HCT116 (cell line): ENCODE measurements at regions not wholly inside any gene's neighbourhood (a gene's known extent, or its start where the extent isn't known, plus 50 kb on each side); places are given as distances from the start of the nearest gene placed in this dataset.
A peak's percentile ranks its signal among the peaks of the same experiment; 100 is the strongest.

Experiments used
- ATAC-seq: fragments of 200-7000 bp; cut with Tn5 transposase; 2 replicates; pipeline ENCODE4 v1.9.1; 2020; ENCODE audit warnings: mild to moderate bottlenecking, moderate library complexity
- BruUV-seq: library from RNA; stranded (reverse); fragments of 400-500 nt; replicated peaks from 2 replicates; lab custom pipeline; 2021; lab: Mats Ljungman, UMichigan
- CTCF ChIA-PET: fragments of 300-600 bp; sonication (Branson Sonifier 250); formaldehyde crosslinking; loops from one replicate; lab custom pipeline; 2021; ENCODE audit warnings: antibody characterized with exemption; lab: Charles Lee
- POLR2A ChIA-PET: fragments of 300-600, 350-600 bp; sonication (Branson Sonifier 250); formaldehyde crosslinking; loops from one replicate; lab custom pipeline; 2021; ENCODE audit warnings: antibody characterized with exemption; lab: Charles Lee
- RAD21 ChIA-PET, 2 experiments: fragments of 300-600 bp; sonication (Branson Sonifier 250); formaldehyde crosslinking; loops; one replicate each; lab custom pipeline; 2023; ENCODE audit warnings: low total read pairs in 2 of 2; ENCODE audit not compliant: uncharacterized antibody in 2 of 2, unreplicated experiment in 2 of 2, low non-redundant PET in 1 of 2; lab: Charles Lee
- DNase-seq: peaks from one replicate; pipeline ENCODE4 v3.0.0-alpha.2; 2010; ENCODE audit warnings: low read depth, low spot score
- H2AFZ ChIP-seq: fragments of 200-600 bp; shearing (Covaris generic), sonication (generic); 2 replicates; pipeline ENCODE4 v1.6.1; 2017; ENCODE audit warnings: low read depth, mixed run types, mixed read lengths, antibody characterized with exemption, low read length; ENCODE audit not compliant: poor library complexity, severe bottlenecking
- H3K27ac ChIP-seq: 2 replicates; pipeline ENCODE4 v1.5.1; 2012; ENCODE audit warnings: low read depth, low read length
- H3K27me3 ChIP-seq: fragments of 200-600 bp; sonication (generic); 2 replicates; pipeline ENCODE4 v1.6.1; 2016; ENCODE audit warnings: mixed run types, low read length, mixed read lengths; ENCODE audit not compliant: insufficient read depth
- H3K36me3 ChIP-seq, 2 experiments: fragments of 200-500 bp in 1 of 2; fragments of 200-600 bp in 1 of 2; sonication (Bioruptor generic) in 1 of 2; sonication (generic) in 1 of 2; 2 replicates each; pipeline versions ENCODE4 v1.5.1 to v1.6.1; 2014 to 2016; ENCODE audit warnings: low read length in 2 of 2, inconsistent platforms in 1 of 2, mixed read lengths in 1 of 2, mixed run types in 1 of 2; ENCODE audit not compliant: insufficient read depth in 2 of 2, control insufficient read depth in 1 of 2
- H3K4me1 ChIP-seq, 2 experiments: fragments of 200-600 bp in 1 of 2; sonication (generic) in 1 of 2; 2 replicates each; pipeline versions ENCODE4 v1.5.1 to v1.6.1; 2012 to 2017; ENCODE audit warnings: low read length in 2 of 2, inconsistent platforms in 1 of 2, mild to moderate bottlenecking in 1 of 2, mixed read lengths in 1 of 2, mixed run types in 1 of 2, moderate library complexity in 1 of 2; ENCODE audit not compliant: insufficient read depth in 2 of 2, control insufficient read depth in 1 of 2
- H3K4me2 ChIP-seq: fragments of 200-600 bp; sonication (generic); 2 replicates; pipeline ENCODE4 v1.6.1; 2017; ENCODE audit warnings: mixed run types, low read length, mixed read lengths
- H3K4me3 ChIP-seq, 2 experiments: fragments of 200-600 bp in 1 of 2; sonication (generic) in 1 of 2; replicated peaks in 1 of 2; 2 replicates each; pipeline ENCODE4 v1.5.1; 2011 to 2016; ENCODE audit warnings: low read length in 2 of 2, control low read depth in 1 of 2, low read depth in 1 of 2, mild to moderate bottlenecking in 1 of 2, mixed read lengths in 1 of 2, mixed run types in 1 of 2
- H3K79me2 ChIP-seq: fragments of 200-600 bp; sonication (generic); 2 replicates; pipeline ENCODE4 v1.6.1; 2017; ENCODE audit warnings: mild to moderate bottlenecking, mixed run types, low read length, moderate library complexity, mixed read lengths; ENCODE audit not compliant: insufficient read depth
- H3K9ac ChIP-seq: fragments of 200-600 bp; sonication (generic); 2 replicates; pipeline ENCODE4 v1.6.1; 2016; ENCODE audit warnings: low read length, mixed read lengths
- H3K9me2 ChIP-seq: fragments of 200-600 bp; sonication (generic), shearing (Covaris generic); 2 replicates; pipeline ENCODE4 v1.6.1; 2017; ENCODE audit warnings: mixed run types, mild to moderate bottlenecking, moderate library complexity; ENCODE audit not compliant: insufficient read depth
- H3K9me3 ChIP-seq, 2 experiments: fragments of 200-500 bp in 1 of 2; fragments of 200-600 bp in 1 of 2; sonication (Bioruptor generic) in 1 of 2; sonication (generic) in 1 of 2; 2 replicates each; pipeline ENCODE4 v1.6.1; 2014 to 2017; ENCODE audit warnings: low read length in 2 of 2, mixed read lengths in 2 of 2, inconsistent platforms in 1 of 2, low read depth in 1 of 2, mild to moderate bottlenecking in 1 of 2, mixed run types in 1 of 2, moderate library complexity in 1 of 2; ENCODE audit not compliant: control insufficient read depth in 1 of 2, insufficient read depth in 1 of 2
- H4K20me1 ChIP-seq: fragments of 200-600 bp; sonication (generic), shearing (Covaris generic); 2 replicates; pipeline ENCODE4 v1.6.1; 2017; ENCODE audit warnings: mixed run types, mild to moderate bottlenecking, moderate library complexity; ENCODE audit not compliant: insufficient read depth
- CTCF ChIP-seq, 3 experiments: fragments of 200-600 bp in 1 of 3; sonication (generic) in 1 of 3; IDR thresholded peaks in 2 of 3; conservative IDR thresholded peaks in 1 of 3; 2 replicates each; pipeline ENCODE4 v1.5.1; 2012 to 2017; ENCODE audit warnings: low read depth in 2 of 3, low read length in 2 of 3, antibody characterized with exemption in 1 of 3, borderline replicate concordance in 1 of 3, control low read depth in 1 of 3, mild to moderate bottlenecking in 1 of 3, mixed read lengths in 1 of 3, mixed run types in 1 of 3, moderate library complexity in 1 of 3; ENCODE audit not compliant: insufficient read depth in 1 of 3
- EZH2phosphoT487 ChIP-seq: fragments of 200-600 bp; IDR thresholded peaks from 2 replicates; pipeline ENCODE4 v1.6.1; 2018; ENCODE audit warnings: antibody characterized with exemption, borderline replicate concordance
- RAD21 ChIP-seq: IDR thresholded peaks from 2 replicates; pipeline ENCODE4 v1.6.1; 2012; ENCODE audit warnings: low read depth, mild to moderate bottlenecking
- SIN3A ChIP-seq: IDR thresholded peaks from 2 replicates; pipeline ENCODE4 v1.6.1; 2012; ENCODE audit warnings: low read depth
- intact Hi-C: fragments of 100-400 bp; cut with micrococcal nuclease; formaldehyde crosslinking; loops from 2 replicates; pipeline ENCODE4 v1.10.0; 2022

DNA sequence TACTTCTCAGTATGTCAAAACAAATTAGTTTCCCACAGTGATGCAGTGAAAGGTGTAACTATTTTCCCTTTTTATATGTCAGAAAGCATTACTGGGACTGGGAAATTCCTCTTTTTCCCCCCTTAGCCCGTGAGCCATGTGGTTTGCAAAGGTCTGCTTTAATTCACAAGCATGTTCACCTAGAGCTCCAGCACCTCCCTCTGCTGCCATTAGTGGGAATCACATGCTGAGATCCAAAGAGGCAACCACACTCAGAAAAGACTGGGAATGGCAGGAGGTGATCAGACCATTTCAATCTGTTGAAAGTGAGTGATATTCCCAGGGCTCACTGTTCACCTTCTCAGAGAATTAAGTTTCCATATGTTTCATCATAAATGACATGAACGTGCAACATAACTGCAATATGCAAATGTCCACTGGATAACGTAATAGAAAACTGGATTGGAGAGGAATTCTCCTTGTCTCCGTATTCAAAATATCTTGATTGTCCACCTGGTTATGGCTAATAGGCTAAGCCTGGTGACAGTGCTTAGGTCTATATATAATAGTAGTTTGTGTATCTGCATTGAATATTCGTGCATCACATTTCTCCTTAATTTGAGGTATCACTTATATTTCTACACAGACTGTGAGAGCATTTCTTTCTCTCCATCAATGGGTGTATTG lies 703.5 kb upstream of the WWC1 start:
- POLR2A ChIA-PET = no interaction called here
- ATAC-seq (peak; percentile 82), DNase-seq (peak; percentile 8)
- H3K4me2 ChIP-seq = no peak overlapping the region
- H3K9me2 ChIP-seq = no peaks in the 10 kb centered on the region
- no peak overlapping the region for H3K27ac ChIP-seq
- no TSS peak for BruUV-seq
- CTCF ChIA-PET = no interaction called here
- RAD21 ChIA-PET = no interaction called here
- H4K20me1 ChIP-seq = no peaks in the 10 kb centered on the region
- H3K79me2 ChIP-seq = no peaks in the 10 kb centered on the region
- H3K9ac ChIP-seq = no peak overlapping the region
- H3K36me3 ChIP-seq = no peaks in the 10 kb centered on the region
- H2AFZ ChIP-seq = no peak overlapping the region
- H3K4me1 ChIP-seq = no peaks in the 10 kb centered on the region
- no peak overlapping the region for H3K4me3 ChIP-seq
- intact Hi-C loops = no loop called here
- no peaks in the 10 kb centered on the region for H3K9me3 ChIP-seq
- TF ChIP-seq CTCF (IDR thresholded peaks at IDR 0.05 in 2 of 3, conservative IDR thresholded peaks at IDR 0.05 in 1 of 3; ENCODE audit: borderline replicate concordance in 1 of 3, insufficient read depth in 1 of 3, low read depth in 2 of 3, low read length in 2 of 3) (peak in 2 of 3 experiments; percentile 57 to 61; a peak in 4 of 6 replicates), RAD21 (peak; percentile 31; the same call in 1 of the 2 replicates), SIN3A (no peak)
- no peaks in the 10 kb centered on the region; the same call in none of the 2 replicates for H3K27me3 ChIP-seq

DNA sequence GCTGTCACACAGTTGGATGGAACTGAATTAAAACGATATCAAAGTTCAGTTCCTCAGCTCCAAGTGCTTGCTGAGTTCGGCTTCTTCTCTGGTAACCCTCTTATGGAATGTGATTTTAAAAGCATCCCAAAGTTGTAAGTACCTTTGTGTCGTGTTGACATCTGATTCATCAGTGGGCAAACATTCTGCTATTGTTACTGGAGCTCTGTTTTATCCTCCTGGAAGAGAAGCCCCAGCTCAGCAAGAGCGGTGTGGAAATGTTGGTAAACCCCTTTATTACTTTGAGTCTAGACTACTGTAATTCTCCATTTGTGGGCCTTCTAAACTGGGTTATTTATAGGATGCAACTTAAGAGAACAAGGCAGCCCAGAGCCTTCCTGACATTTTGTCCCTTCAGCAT lies 699.3 kb upstream of the WWC1 start:
- ATAC-seq (no peak), DNase-seq (no peak)
- H3K27me3 ChIP-seq = peaks cover 13% of the 10 kb centered on the region; the same call in 1 of the 2 replicates
- H3K4me1 ChIP-seq = no peaks in the 10 kb centered on the region
- no peaks in the 10 kb centered on the region for H3K36me3 ChIP-seq
- RAD21 ChIA-PET = no interaction called here
- no peak overlapping the region for H3K9ac ChIP-seq
- H3K9me3 ChIP-seq = no peaks in the 10 kb centered on the region
- no peak overlapping the region for H3K4me3 ChIP-seq
- no peaks in the 10 kb centered on the region for H3K79me2 ChIP-seq
- H3K4me2 ChIP-seq = no peak overlapping the region
- no peaks in the 10 kb centered on the region for H3K9me2 ChIP-seq
- TF ChIP-seq CTCF (IDR thresholded peaks at IDR 0.05 in 2 of 3, conservative IDR thresholded peaks at IDR 0.05 in 1 of 3; ENCODE audit: borderline replicate concordance in 1 of 3, insufficient read depth in 1 of 3, low read depth in 2 of 3, low read length in 2 of 3) (no peak), EZH2phosphoT487 (no peak)
- intact Hi-C loops = no loop called here
- POLR2A ChIA-PET = no interaction called here
- no peaks in the 10 kb centered on the region for H4K20me1 ChIP-seq
- no peak overlapping the region for H2AFZ ChIP-seq
- CTCF ChIA-PET = no interaction called here
- no peak overlapping the region for H3K27ac ChIP-seq
- no TSS peak for BruUV-seq
